Esophagus muscularis mucosa (tissue), 4 donors: ENCODE measurements at regions not wholly inside any gene's neighbourhood (a gene's known extent, or its start where the extent isn't known, plus 50 kb on each side); places are given as distances from the start of the nearest gene placed in this dataset.

Experiments used
- DNase-seq: peaks from one replicate; pipeline ENCODE4 v3.0.0-alpha.2; 2017; ENCODE audit errors: extremely low spot score
- H3K27ac ChIP-seq, 4 donors: fragments of 200-600 bp; sonication (generic); replicated peaks in 1 of 4; 1 replicate in 3 of 4; 2 replicates in 1 of 4; pipeline ENCODE4 v1.5.1; 2016 to 2019; ENCODE audit warnings: mild to moderate bottlenecking in 1 of 4
- H3K27me3 ChIP-seq, 4 donors: fragments of 200-600 bp; sonication (generic); one replicate each; pipeline versions ENCODE4 v1.5.1 to v1.6.0; 2016 to 2019
- H3K36me3 ChIP-seq, 4 donors: fragments of 200-600 bp; sonication (generic); one replicate each; pipeline ENCODE4 v1.5.1; 2016 to 2019
- H3K4me1 ChIP-seq, 4 donors: fragments of 200-600 bp; sonication (generic); one replicate each; pipeline ENCODE4 v1.5.1; 2016 to 2019
- H3K4me3 ChIP-seq, 4 donors: fragments of 200-600 bp; sonication (generic); 1 replicate in 2 of 4; 2 replicates in 2 of 4; pipeline ENCODE4 v1.5.1; 2016 to 2019; ENCODE audit warnings: mild to moderate bottlenecking in 4 of 4, moderate library complexity in 1 of 4
- H3K9me3 ChIP-seq, 4 donors: fragments of 200-600 bp; sonication (generic); 1 replicate in 3 of 4; 2 replicates in 1 of 4; pipeline ENCODE4 v1.5.1; 2016 to 2019
- CTCF ChIP-seq, 3 experiments: fragments of 200-600 bp in 2 of 3; fragments of 450-650 bp in 1 of 3; sonication (generic) in 2 of 3; IDR thresholded peaks; one replicate each; pipeline ENCODE4 v1.5.1; 2017 to 2019; ENCODE audit warnings: antibody characterized with exemption in 3 of 3, mild to moderate bottlenecking in 2 of 3, moderate library complexity in 1 of 3
- EP300 ChIP-seq: sonication (generic); formaldehyde crosslinking; IDR thresholded peaks from one replicate; pipeline ENCODE4 v1.6.1; 2017; ENCODE audit warnings: antibody characterized with exemption
- POLR2A ChIP-seq: fragments of 450-650 bp; IDR thresholded peaks from one replicate; pipeline ENCODE4 v1.6.1; 2017; ENCODE audit warnings: antibody characterized with exemption, moderate library complexity, mild to moderate bottlenecking, low read depth
- POLR2AphosphoS5 ChIP-seq, 2 donors: sonication (generic); formaldehyde crosslinking; IDR thresholded peaks; one replicate each; pipeline ENCODE4 v1.6.1; 2017; ENCODE audit warnings: antibody characterized with exemption in 2 of 2
- WGBS: methylation state at CpG from one replicate; pipeline ENCODE4 v1.1.5; 2018; 5-methylcytosine and 5-hydroxymethylcytosine counted together
- intact Hi-C: fragments of 100-400 bp; cut with DNase I; formaldehyde crosslinking; loops from one replicate; pipeline ENCODE4 v1.15.1; 2023

- DNase-seq: no peak
- Histone ChIP-seq H3K4me3 (no peak overlapping the region), H3K9me3 (no peaks in the 10 kb centered on the region), H3K27ac (no peak overlapping the region), H3K4me1 (no peaks in the 10 kb centered on the region), H3K27me3 (peaks cover 0 to 7% (median 0%) of the 10 kb centered on the region in 4 donors), H3K36me3 (no peaks in the 10 kb centered on the region)
- TF ChIP-seq CTCF (IDR thresholded peaks at IDR 0.05): no peak
- TF ChIP-seq POLR2A: no peak
- no peak for TF ChIP-seq POLR2AphosphoS5 (IDR thresholded peaks at IDR 0.05)
- TF ChIP-seq EP300: no peak
- WGBS: 91% methylated on average over 7 of the region's 7 CpGs
- intact Hi-C loops: no loop called here
Observed at GRCh38 chr22:44430716-44431115, 67.3 kb downstream of the RTL6 start.

DNA sequence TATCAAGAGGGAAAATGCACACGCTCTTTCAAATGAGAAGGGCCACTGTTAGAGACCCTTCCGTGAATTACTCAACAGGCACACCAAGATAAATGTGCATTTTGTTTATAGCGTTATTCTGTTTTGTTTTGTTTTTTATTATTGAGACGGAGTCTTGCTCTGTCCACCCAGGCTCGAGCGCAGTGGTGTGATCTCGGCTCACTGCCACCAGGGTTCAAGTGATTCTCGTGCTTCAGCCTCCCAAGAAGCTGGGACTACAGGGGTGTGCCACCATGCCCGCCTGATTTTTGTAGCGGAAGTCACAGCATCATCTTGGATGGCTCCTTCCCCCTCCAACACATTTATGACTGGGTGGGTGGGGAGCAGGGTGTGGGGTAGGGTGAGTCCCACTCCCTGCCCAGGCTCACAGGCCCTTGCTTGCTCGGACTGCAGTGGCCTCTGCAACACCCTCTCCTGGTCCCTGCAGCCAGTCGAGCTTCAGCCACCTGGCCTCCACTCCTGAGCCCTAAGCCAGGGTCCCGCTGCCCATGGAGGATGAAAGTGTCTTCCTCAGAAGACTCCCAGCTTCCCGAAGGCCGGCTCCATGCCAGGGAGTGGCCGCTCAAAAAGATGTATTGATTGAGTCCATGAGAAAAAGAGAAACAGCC, 68.0 kb downstream of the RTL6 start:
- intact Hi-C loops: no loop called here

GRCh38 chr22:44428941-44429830, 68.8 kb downstream of the RTL6 start:
- peaks cover 10 to 13% (median 10%) of the 10 kb centered on the region in 4 donors for H3K4me1 ChIP-seq
- no peak overlapping the region for H3K4me3 ChIP-seq
- no peak for DNase-seq
- no peak overlapping the region for H3K27ac ChIP-seq
- TF ChIP-seq EP300 (no peak), POLR2AphosphoS5 (IDR thresholded peaks at IDR 0.05) (no peak), POLR2A (no peak), CTCF (IDR thresholded peaks at IDR 0.05) (no peak)
- no peaks in the 10 kb centered on the region for H3K9me3 ChIP-seq
- 74% methylated on average over 13 of the region's 13 CpGs for WGBS
- peaks cover 0 to 7% (median 0%) of the 10 kb centered on the region in 4 donors for H3K27me3 ChIP-seq
- intact Hi-C loops: no loop called here
- no peaks in the 10 kb centered on the region for H3K36me3 ChIP-seq

More for the DNA sequence above, 68.0 kb downstream of the RTL6 start:
- H3K27ac ChIP-seq: no peak overlapping the region
- DNase-seq: no peak
- no peaks in the 10 kb centered on the region for H3K36me3 ChIP-seq
- no peak overlapping the region for H3K4me3 ChIP-seq
- WGBS: 86% methylated on average over 16 of the region's 16 CpGs
- peaks cover 0 to 7% (median 0%) of the 10 kb centered on the region in 4 donors for H3K27me3 ChIP-seq
- H3K4me1 ChIP-seq: peaks cover under 1 to 5% (median 1%) of the 10 kb centered on the region in 4 donors
- no peak for TF ChIP-seq EP300
- no peak for TF ChIP-seq POLR2AphosphoS5 (IDR thresholded peaks at IDR 0.05)
- TF ChIP-seq CTCF (IDR thresholded peaks at IDR 0.05): no peak
- no peak for TF ChIP-seq POLR2A
- H3K9me3 ChIP-seq: no peaks in the 10 kb centered on the region

GRCh38 chr22:44427611-44428470, 70.2 kb downstream of the RTL6 start:
- 83% methylated on average over 17 of the region's 21 CpGs for WGBS
- TF ChIP-seq EP300 (no peak), CTCF (IDR thresholded peaks at IDR 0.05) (no peak), POLR2AphosphoS5 (IDR thresholded peaks at IDR 0.05) (no peak), POLR2A (no peak)
- intact Hi-C loops: no loop called here

More at GRCh38 chr22:44427611-44428470, 70.2 kb downstream of the RTL6 start:
- no peak overlapping the region for H3K27ac ChIP-seq
- H3K36me3 ChIP-seq: no peaks in the 10 kb centered on the region
- H3K27me3 ChIP-seq: peaks cover 0 to 7% (median 0%) of the 10 kb centered on the region in 4 donors
- H3K4me3 ChIP-seq: no peak overlapping the region
- H3K9me3 ChIP-seq: no peaks in the 10 kb centered on the region
- DNase-seq: no peak
- peaks cover 11 to 23% (median 17%) of the 10 kb centered on the region in 4 donors for H3K4me1 ChIP-seq
